Kidney epithelial cell (primary cell): ENCODE measurements at regions not wholly inside any gene's neighbourhood (a gene's known extent, or its start where the extent isn't known, plus 50 kb on each side); places are given as distances from the start of the nearest gene placed in this dataset.
"Not testable (repeated sequence)": the region's sequence is repeated elsewhere in the genome, so short reads cannot be mapped to it uniquely, and the experiment has no call there.

Source experiments
- DNase-seq: peaks from one replicate; pipeline ENCODE4 v3.0.0-alpha.2; 2010; ENCODE audit warnings: low read depth
- H3K27me3 ChIP-seq: 2 replicates; pipeline ENCODE4 v1.6.0; 2011; ENCODE audit warnings: low read length; ENCODE audit not compliant: control insufficient read depth, insufficient read depth
- H3K36me3 ChIP-seq: 2 replicates; pipeline ENCODE4 v1.5.1; 2011; ENCODE audit warnings: low read length; ENCODE audit not compliant: control insufficient read depth, insufficient read depth
- H3K4me3 ChIP-seq: 2 replicates; pipeline ENCODE4 v1.5.1; 2011; ENCODE audit warnings: low read depth, mild to moderate bottlenecking, control low read depth, low read length
- TF ChIP-seq, protein P1 (sequence below): IDR thresholded peaks from 2 replicates; pipeline ENCODE4 v1.5.1; 2011; ENCODE audit warnings: mild to moderate bottlenecking, moderate library complexity, low read length, control low read depth, inconsistent platforms; ENCODE audit not compliant: insufficient read depth, poor library complexity, severe bottlenecking

DNA sequence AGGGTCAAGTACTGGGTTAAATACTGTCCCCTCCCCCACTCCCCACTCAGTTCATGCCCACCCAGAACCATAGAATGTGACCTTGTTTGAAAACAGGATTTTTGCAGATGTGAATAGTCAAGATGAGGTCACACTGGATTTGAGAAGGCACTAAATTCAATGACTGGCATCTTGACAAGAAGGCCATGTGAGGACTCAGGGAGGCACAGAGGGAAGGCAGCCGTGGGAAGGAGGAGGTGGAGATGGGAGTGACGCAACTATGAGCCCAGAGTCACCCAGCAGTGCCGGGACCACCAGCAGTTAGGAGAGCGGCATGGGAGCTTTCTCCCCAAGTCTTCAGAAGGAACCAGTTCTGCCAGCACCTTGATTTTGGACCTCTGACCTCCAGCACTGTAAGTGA is 257.3 kb downstream of the BCL2 start:
- Histone ChIP-seq H3K4me3 (no peak overlapping the region), H3K27me3 (no peaks in the 10 kb centered on the region), H3K36me3 (no peaks in the 10 kb centered on the region)
- no peak for DNase-seq
- TF ChIP-seq, protein P1, sequence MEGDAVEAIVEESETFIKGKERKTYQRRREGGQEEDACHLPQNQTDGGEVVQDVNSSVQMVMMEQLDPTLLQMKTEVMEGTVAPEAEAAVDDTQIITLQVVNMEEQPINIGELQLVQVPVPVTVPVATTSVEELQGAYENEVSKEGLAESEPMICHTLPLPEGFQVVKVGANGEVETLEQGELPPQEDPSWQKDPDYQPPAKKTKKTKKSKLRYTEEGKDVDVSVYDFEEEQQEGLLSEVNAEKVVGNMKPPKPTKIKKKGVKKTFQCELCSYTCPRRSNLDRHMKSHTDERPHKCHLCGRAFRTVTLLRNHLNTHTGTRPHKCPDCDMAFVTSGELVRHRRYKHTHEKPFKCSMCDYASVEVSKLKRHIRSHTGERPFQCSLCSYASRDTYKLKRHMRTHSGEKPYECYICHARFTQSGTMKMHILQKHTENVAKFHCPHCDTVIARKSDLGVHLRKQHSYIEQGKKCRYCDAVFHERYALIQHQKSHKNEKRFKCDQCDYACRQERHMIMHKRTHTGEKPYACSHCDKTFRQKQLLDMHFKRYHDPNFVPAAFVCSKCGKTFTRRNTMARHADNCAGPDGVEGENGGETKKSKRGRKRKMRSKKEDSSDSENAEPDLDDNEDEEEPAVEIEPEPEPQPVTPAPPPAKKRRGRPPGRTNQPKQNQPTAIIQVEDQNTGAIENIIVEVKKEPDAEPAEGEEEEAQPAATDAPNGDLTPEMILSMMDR = no peak

DNA sequence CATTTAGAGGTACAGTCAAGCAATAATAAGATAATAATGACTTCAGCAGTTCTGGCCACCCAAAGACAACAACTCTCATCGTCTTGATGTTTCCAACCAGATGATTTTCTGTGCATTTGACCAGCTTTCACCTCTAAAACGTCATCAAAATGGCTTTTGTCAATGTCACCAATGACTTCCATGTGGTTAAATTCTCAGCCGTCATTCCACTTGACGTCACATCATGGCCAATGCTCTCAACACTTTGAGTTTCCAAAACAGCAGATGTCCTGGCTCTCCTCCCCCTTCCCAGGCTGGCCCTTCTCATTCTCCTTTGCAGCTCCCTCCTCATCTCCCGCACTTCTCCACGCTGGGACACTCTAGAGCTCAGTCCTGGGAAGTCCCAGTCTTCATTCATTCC is 258.3 kb downstream of the BCL2 start:
- TF ChIP-seq, protein P1 = no peak
- Histone ChIP-seq H3K4me3 (no peak overlapping the region), H3K36me3 (no peaks in the 10 kb centered on the region), H3K27me3 (no peaks in the 10 kb centered on the region)
- DNase-seq = no peak

DNA sequence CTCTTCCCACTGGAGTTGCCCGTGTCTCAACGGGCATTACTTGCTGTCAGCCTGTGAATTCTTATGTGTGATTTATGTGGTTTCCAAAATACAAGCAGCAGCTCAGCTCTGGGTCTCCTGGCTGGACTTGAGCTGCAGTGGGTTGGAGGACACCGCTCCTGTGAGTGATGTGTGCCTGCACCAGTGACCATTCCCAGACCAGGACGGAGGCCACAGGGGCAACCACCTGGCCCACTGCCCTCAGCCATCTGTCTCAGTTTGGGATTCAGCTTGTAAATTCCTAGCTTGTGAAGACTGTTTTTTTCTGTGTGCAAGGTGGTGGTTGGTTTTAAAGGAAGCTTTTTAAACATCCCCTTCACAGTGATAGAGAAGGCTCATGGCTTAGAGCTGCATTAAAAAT is 261.0 kb downstream of the BCL2 start:
- Histone ChIP-seq H3K36me3 (no peaks in the 10 kb centered on the region), H3K4me3 (no peak overlapping the region), H3K27me3 (no peaks in the 10 kb centered on the region)
- DNase-seq = no peak
- TF ChIP-seq, protein P1 = no peak

DNA sequence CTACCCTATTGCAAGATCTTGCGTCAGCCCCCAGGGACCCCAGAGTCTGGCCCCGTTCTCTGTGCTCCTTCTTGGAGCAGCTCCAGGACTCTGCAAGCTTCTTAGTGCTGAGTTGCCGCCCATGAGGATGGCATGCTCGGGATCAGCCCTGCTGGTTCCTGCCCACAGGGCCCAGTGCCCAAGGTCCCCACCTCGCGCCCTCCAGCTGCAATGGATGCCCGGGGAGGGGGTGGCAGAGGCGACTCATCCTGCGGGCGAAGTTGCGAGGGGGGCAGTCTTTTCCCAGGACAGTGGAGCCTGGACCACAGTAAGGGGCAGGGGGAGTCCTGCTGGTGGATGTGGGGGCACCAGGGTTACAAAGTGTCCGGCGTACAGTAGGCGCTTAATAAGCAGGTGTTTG is 261.9 kb downstream of the BCL2 start:
- DNase-seq = no peak
- Histone ChIP-seq H3K27me3 (no peaks in the 10 kb centered on the region), H3K36me3 (no peaks in the 10 kb centered on the region), H3K4me3 (no peak overlapping the region)
- TF ChIP-seq, protein P1 = no peak

DNA sequence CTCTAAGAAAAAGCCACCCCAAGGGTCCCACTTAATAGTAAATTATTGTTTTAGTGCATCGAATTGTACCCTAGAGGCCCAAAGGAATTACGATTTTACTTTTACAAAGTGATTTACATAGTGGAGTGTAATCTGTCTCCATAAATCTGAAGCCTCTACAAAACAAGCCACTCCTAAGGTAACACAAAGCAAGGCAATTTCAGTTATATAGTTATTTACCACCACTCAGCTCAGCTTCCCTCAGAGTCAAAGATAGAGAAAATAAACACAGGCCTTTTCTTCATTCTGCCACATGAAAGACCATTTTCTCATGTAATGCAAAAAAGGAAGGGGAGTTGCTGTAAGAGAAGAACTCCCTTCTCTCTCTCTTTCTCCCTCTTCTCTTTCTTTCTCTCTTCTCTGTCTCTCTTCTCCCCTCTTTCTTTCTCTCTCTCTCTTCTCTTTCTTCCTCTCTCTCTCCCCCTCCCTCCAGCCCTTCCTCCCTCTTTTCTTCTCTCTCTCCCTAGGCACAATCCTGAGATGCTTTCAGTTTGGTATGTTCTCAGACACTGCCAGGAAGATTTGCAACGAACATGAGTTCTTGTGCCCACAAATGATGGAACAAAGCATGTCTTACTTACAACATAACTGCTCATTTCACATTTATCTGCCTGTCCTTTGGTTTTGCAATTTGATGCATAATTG is 264.5 kb downstream of the BCL2 start:
- TF ChIP-seq, protein P1 = no peak
- DNase-seq = no peak
- H3K36me3 ChIP-seq = no peaks in the 10 kb centered on the region

DNA sequence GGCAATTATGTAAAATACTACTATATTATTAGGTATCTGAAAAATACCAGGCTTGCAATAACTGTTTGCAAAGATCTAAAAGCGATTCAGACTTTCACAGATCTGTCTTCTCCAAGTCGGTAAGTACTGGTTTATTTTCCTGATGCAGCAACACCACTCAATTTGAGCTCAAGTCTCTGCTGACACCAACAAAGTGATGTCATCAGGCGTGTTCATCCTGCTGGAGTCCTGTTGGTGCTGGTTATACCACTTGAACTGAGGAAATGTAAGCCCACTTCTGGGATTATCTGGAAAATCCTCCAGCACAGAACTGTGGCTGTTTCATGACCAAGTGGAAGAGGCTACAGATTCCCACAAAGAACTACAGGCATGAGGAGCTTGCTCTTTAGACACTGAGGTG is 267.6 kb downstream of the BCL2 start:
- Histone ChIP-seq H3K4me3 (no peak overlapping the region), H3K27me3 (no peaks in the 10 kb centered on the region), H3K36me3 (no peaks in the 10 kb centered on the region)
- DNase-seq = no peak
- TF ChIP-seq, protein P1 = no peak

More for the DNA sequence above, 264.5 kb downstream of the BCL2 start:
- H3K4me3 ChIP-seq = no peak overlapping the region
- no peaks in the 10 kb centered on the region for H3K27me3 ChIP-seq

DNA sequence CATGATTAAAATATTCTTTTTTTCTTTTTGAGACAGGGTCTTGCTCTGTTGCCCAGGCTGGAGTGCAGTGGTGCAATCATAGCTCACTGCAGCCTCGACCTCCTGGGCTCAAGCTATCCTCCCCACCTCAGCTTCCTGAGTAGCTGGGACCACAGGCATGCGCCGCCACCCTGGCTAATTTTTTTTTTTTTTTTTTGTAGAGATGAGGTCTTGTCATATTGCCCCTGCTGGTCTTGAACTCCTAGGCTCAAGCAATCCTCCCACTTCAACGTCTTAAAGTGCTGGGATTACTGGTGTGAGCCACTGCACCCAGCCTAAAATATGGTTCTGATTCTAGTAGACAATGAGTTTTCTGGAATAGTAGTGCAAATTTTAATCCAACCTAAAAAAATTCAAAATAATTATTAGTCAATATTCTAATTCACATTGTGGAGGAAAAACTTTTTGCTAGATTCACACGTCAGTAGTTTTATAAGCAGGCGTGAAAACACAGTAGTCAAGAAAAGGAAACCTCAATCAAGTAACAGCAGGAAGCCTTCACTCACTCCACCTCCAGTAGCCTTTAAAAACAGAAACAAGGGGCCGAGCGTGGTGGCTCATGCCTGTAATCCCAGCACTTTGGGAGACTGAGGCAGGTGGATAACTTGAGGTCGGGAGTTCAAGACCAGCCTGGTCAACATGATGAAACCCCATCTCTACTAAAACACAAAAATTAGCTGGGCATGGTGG is 268.7 kb downstream of the BCL2 start:
- not testable (repeated sequence) for H3K27me3 ChIP-seq, DNase-seq, H3K36me3 ChIP-seq, H3K4me3 ChIP-seq
